ENCODE measurements at regions not wholly inside any gene's neighbourhood (a gene's known extent, or its start where the extent isn't known, plus 50 kb on each side); places are given as distances from the start of the nearest gene placed in this dataset.

- FAIRE-seq = no peak
Observed at GRCh38 chr17:72068643-72069042, 52.2 kb upstream of the SOX9 start.

DNA sequence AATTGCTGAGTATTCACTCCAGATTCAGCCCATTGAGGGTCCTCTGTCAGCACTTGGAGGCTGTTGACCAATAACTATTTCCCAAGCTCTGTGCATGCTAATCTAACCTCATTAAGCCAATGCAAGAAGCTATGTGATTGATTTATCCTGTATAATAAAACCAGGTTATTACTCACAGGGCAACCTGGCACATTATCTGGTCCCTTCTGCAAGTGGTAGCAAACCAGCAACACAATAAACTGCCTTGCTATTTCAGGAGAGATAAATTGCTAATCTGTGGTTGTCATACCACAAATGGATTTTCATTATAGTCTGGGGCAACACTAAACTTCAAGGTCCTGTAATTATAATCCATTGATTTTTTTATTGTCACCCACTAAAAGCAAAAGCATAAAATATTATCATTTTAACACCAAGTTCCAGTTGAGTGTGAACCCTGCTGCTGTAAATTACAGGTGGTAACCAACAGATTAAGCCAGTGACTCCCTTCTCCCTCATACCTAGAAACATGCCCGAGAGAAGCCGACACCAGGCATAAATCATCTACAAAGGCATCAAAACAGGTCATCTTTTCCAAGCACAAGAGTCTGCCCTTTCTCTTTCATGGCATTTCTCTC lies 51.1 kb upstream of the SOX9 start:
- no peak for FAIRE-seq
